Neural cell (in vitro differentiated cells): ENCODE measurements at regions not wholly inside any gene's neighbourhood (a gene's known extent, or its start where the extent isn't known, plus 50 kb on each side); places are given as distances from the start of the nearest gene placed in this dataset.

Experiments used
- H2AFZ ChIP-seq: fragments of 200-600, 300-800 bp; sonication (generic), shearing (Covaris generic); 2 replicates; pipeline ENCODE4 v1.6.0; 2014; ENCODE audit warnings: low read depth, mild to moderate bottlenecking, antibody characterized with exemption, low read length, moderate library complexity
- H3F3A ChIP-seq: fragments of 200-600 bp; shearing (Covaris generic); 2 replicates; pipeline ENCODE4 v1.6.1; 2016; ENCODE audit warnings: mild to moderate bottlenecking, moderate library complexity, mixed read lengths, antibody characterized with exemption, low read length; ENCODE audit not compliant: insufficient read depth, poor library complexity, severe bottlenecking
- H3K27ac ChIP-seq: fragments of 200-600, 300-800 bp; sonication (generic), shearing (Covaris generic); 2 replicates; pipeline ENCODE4 v1.5.1; 2014; ENCODE audit warnings: mild to moderate bottlenecking, low read length, moderate library complexity
- H3K27me3 ChIP-seq: fragments of 300-800, 200-600 bp; sonication (generic), shearing (Covaris generic); 2 replicates; pipeline ENCODE4 v1.6.0; 2014; ENCODE audit warnings: mild to moderate bottlenecking, low read depth, low read length, moderate library complexity; ENCODE audit not compliant: insufficient read depth
- H3K36me3 ChIP-seq: fragments of 300-800, 200-600 bp; sonication (generic), shearing (Covaris generic); 2 replicates; pipeline ENCODE4 v1.5.1; 2014; ENCODE audit warnings: mild to moderate bottlenecking, antibody characterized with exemption, low read length, moderate library complexity; ENCODE audit not compliant: insufficient read depth
- H3K4me2 ChIP-seq: fragments of 300-800, 200-600 bp; sonication (generic), shearing (Covaris generic); 2 replicates; pipeline ENCODE4 v1.6.0; 2014; ENCODE audit warnings: mild to moderate bottlenecking, low read length
- H3K4me3 ChIP-seq: fragments of 300-800, 200-600 bp; sonication (generic), shearing (Covaris generic); 2 replicates; pipeline ENCODE4 v1.5.1; 2014; ENCODE audit warnings: mild to moderate bottlenecking, low read length, moderate library complexity
- H3K79me2 ChIP-seq: fragments of 200-600 bp; shearing (Covaris generic); replicated peaks from 2 replicates; pipeline ENCODE4 v1.6.0; 2014; ENCODE audit warnings: mild to moderate bottlenecking, low read length, moderate library complexity; ENCODE audit not compliant: insufficient read depth
- H3K9ac ChIP-seq: fragments of 300-800, 200-600 bp; sonication (generic), shearing (Covaris generic); 2 replicates; pipeline ENCODE4 v1.6.1; 2016; ENCODE audit warnings: mild to moderate bottlenecking, low read length, mixed read lengths
- H3K9me2 ChIP-seq: fragments of 200-600 bp; shearing (Covaris generic); 2 replicates; pipeline ENCODE4 v1.6.1; 2016; ENCODE audit warnings: mild to moderate bottlenecking, low read length, mixed read lengths; ENCODE audit not compliant: insufficient read depth
- H3K9me3 ChIP-seq: fragments of 200-600, 300-800 bp; sonication (generic), shearing (Covaris generic); 2 replicates; pipeline ENCODE4 v1.6.1; 2016; ENCODE audit warnings: mild to moderate bottlenecking, mixed run types, low read length, moderate library complexity, mixed read lengths
- H4K20me1 ChIP-seq: fragments of 200-600 bp; shearing (Covaris generic); 2 replicates; pipeline ENCODE4 v1.6.1; 2016; ENCODE audit warnings: mild to moderate bottlenecking, mixed run types; ENCODE audit not compliant: insufficient read depth
- EZH2 ChIP-seq: fragments of 200-600, 300-800 bp; shearing (Covaris generic), sonication (generic); IDR thresholded peaks from 2 replicates; pipeline ENCODE4 v1.6.1; 2014; ENCODE audit warnings: antibody characterized with exemption, low read length, borderline replicate concordance, mild to moderate bottlenecking; ENCODE audit not compliant: insufficient read depth, poor library complexity, severe bottlenecking
- MXI1 ChIP-seq: fragments of 450-650 bp; conservative IDR thresholded peaks from 2 replicates; pipeline ENCODE4 v1.6.1; 2014; ENCODE audit warnings: antibody characterized with exemption, mild to moderate bottlenecking; ENCODE audit not compliant: poor library complexity, severe bottlenecking
- RAD21 ChIP-seq: fragments of 450-650 bp; conservative IDR thresholded peaks from 2 replicates; pipeline ENCODE4 v1.6.1; 2014; ENCODE audit warnings: antibody characterized with exemption, mild to moderate bottlenecking, moderate library complexity
- SMC3 ChIP-seq: fragments of 450-650 bp; conservative IDR thresholded peaks from 2 replicates; pipeline ENCODE4 v1.6.1; 2014; ENCODE audit warnings: antibody characterized with exemption, mild to moderate bottlenecking, moderate library complexity; ENCODE audit not compliant: poor library complexity
- TF ChIP-seq, protein P1 (sequence below): IDR thresholded peaks from 2 replicates; pipeline ENCODE4 v1.6.1; 2012; ENCODE audit warnings: borderline replicate concordance
- TF ChIP-seq, protein P2 (sequence below): fragments of 450-650 bp; IDR thresholded peaks from 2 replicates; pipeline ENCODE4 v1.5.1; 2014; ENCODE audit warnings: antibody characterized with exemption, mild to moderate bottlenecking, moderate library complexity; ENCODE audit not compliant: poor library complexity, severe bottlenecking

DNA sequence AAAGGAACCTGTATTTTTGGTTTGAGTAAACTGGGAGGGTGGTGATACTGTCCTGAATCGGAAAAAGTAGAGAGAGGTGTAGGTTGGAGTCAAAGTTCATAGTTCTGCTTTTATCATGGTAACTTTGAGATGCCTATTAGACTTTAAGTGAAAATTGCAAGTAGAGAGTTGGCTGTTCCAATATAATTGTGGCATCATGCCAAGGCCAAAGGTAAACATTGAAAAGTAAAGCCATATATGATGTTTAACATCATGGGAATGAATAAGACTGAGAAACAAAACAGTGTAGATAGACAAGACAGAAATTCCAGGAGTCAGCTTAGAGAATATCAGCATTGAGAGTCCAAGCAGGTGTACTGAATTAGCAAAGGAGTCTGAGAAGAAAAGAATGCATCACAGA, 570.9 kb downstream of the HTR7 start:
- TF ChIP-seq SMC3 (no peak), RAD21 (no peak), MXI1 (no peak)
- TF ChIP-seq, protein P1, sequence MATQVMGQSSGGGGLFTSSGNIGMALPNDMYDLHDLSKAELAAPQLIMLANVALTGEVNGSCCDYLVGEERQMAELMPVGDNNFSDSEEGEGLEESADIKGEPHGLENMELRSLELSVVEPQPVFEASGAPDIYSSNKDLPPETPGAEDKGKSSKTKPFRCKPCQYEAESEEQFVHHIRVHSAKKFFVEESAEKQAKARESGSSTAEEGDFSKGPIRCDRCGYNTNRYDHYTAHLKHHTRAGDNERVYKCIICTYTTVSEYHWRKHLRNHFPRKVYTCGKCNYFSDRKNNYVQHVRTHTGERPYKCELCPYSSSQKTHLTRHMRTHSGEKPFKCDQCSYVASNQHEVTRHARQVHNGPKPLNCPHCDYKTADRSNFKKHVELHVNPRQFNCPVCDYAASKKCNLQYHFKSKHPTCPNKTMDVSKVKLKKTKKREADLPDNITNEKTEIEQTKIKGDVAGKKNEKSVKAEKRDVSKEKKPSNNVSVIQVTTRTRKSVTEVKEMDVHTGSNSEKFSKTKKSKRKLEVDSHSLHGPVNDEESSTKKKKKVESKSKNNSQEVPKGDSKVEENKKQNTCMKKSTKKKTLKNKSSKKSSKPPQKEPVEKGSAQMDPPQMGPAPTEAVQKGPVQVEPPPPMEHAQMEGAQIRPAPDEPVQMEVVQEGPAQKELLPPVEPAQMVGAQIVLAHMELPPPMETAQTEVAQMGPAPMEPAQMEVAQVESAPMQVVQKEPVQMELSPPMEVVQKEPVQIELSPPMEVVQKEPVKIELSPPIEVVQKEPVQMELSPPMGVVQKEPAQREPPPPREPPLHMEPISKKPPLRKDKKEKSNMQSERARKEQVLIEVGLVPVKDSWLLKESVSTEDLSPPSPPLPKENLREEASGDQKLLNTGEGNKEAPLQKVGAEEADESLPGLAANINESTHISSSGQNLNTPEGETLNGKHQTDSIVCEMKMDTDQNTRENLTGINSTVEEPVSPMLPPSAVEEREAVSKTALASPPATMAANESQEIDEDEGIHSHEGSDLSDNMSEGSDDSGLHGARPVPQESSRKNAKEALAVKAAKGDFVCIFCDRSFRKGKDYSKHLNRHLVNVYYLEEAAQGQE, result no peak
- Histone ChIP-seq H3F3A (no peaks in the 10 kb centered on the region), H3K36me3 (no peaks in the 10 kb centered on the region), H3K27ac (no peak overlapping the region), H2AFZ (no peak overlapping the region), H3K4me3 (no peak overlapping the region), H3K9me3 (no peaks in the 10 kb centered on the region), H3K9me2 (no peaks in the 10 kb centered on the region), H3K9ac (no peak overlapping the region), H3K27me3 (no peaks in the 10 kb centered on the region), H3K79me2 (no peaks in the 10 kb centered on the region), H3K4me2 (no peak overlapping the region), H4K20me1 (no peaks in the 10 kb centered on the region)

DNA sequence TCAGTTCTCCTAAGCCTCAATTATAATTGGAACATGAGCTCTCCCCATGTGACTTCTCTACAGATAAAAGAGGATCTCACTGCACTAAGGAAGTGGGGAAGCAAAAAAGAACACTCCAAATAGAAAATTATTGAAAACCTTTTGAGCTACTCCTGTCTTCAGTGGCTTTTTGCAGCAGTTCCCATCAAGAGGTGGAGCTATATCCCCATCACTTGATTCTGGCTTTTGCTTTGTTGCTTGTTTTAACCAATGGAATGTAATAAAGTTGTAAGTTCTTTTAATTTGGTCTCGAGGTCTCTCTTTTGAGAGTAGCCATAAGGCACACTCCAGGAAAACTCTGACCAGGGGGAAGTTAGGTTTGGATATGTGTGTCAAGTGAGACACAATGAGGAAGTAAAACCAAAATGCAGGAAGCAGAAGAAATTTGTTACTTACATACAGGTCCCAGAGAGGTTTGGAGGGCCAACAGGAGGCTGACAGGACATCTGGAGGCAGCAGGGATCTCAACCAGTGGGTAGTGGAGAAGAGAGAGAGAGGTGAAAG, 569.4 kb downstream of the HTR7 start:
- Histone ChIP-seq H3F3A (no peaks in the 10 kb centered on the region), H3K27me3 (no peaks in the 10 kb centered on the region), H3K79me2 (no peaks in the 10 kb centered on the region), H3K36me3 (no peaks in the 10 kb centered on the region), H3K4me3 (no peak overlapping the region), H3K9me2 (no peaks in the 10 kb centered on the region), H3K9me3 (no peaks in the 10 kb centered on the region), H3K4me2 (no peak overlapping the region), H3K9ac (no peak overlapping the region), H3K27ac (no peak overlapping the region), H2AFZ (no peak overlapping the region), H4K20me1 (no peaks in the 10 kb centered on the region)
- TF ChIP-seq RAD21 (peak; percentile 44), SMC3 (peak; percentile 29), EZH2 (no peak)
- TF ChIP-seq, protein P1, result no peak
- TF ChIP-seq, protein P2, sequence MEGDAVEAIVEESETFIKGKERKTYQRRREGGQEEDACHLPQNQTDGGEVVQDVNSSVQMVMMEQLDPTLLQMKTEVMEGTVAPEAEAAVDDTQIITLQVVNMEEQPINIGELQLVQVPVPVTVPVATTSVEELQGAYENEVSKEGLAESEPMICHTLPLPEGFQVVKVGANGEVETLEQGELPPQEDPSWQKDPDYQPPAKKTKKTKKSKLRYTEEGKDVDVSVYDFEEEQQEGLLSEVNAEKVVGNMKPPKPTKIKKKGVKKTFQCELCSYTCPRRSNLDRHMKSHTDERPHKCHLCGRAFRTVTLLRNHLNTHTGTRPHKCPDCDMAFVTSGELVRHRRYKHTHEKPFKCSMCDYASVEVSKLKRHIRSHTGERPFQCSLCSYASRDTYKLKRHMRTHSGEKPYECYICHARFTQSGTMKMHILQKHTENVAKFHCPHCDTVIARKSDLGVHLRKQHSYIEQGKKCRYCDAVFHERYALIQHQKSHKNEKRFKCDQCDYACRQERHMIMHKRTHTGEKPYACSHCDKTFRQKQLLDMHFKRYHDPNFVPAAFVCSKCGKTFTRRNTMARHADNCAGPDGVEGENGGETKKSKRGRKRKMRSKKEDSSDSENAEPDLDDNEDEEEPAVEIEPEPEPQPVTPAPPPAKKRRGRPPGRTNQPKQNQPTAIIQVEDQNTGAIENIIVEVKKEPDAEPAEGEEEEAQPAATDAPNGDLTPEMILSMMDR, result peak; percentile 24
